ENCODE measurements at regions not wholly inside any gene's neighbourhood (a gene's known extent, or its start where the extent isn't known, plus 50 kb on each side); places are given as distances from the start of the nearest gene placed in this dataset.

DNA sequence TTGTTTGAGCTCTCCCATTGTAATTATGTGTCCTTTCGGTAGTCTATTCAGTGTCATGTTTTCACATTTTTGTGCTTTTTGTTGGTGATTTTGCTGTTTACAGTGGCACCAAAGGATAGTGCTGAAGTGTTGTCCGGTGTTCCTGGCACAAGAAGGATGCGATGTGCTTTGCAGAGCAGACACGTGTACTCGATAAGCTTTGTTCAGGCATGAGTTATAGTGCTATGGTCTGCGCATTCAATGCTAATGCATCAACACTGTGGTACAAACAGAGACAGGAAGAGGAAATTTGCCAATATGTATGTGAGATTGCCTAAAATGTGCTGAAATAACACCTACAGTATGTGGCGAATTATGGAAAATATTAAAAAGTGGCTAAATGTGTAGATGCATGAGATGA, 913.4 kb upstream of the ACO1 start:
- intact Hi-C loops (cut with micrococcal nuclease; ENCODE audit: unreplicated experiment) = loop anchor here (10.0 kb wide), 1 partner anchor 346 kb away; no protein-coding TSS in a partner anchor
- H3K27ac Mint-ChIP-seq (ENCODE audit: unreplicated experiment) = no peak overlapping the region
- H3K27me3 ChIP-seq (replicated peaks; ENCODE audit: control insufficient read depth, insufficient read depth, low read length) = no peaks in the 10 kb centered on the region
- no TSS peak for BruUV-seq (replicated peaks)
- peaks cover 14% of the 10 kb centered on the region for H3K27me3 Mint-ChIP-seq (ENCODE audit: insufficient read depth, unreplicated experiment)
- CTCF ChIA-PET = no interaction called here
- no peak for DNase-seq
- H3K9me3 Mint-ChIP-seq (ENCODE audit: unreplicated experiment) = no peaks in the 10 kb centered on the region
- no peak for TF ChIP-seq CTCF (IDR thresholded peaks at IDR 0.05; ENCODE audit: insufficient read depth in 1 of 2, low read depth in 1 of 2, low read length in 1 of 2, severe bottlenecking in 1 of 2, unreplicated experiment in 1 of 2)
- H3K4me3 Mint-ChIP-seq (ENCODE audit: unreplicated experiment) = no peak overlapping the region
- no peaks in the 10 kb centered on the region for H3K36me3 ChIP-seq (ENCODE audit: control insufficient read depth, insufficient read depth, low read length)
- POLR2A ChIA-PET = no interaction called here
- H3K4me1 ChIP-seq = no peaks in the 10 kb centered on the region
- H3K36me3 Mint-ChIP-seq (ENCODE audit: insufficient read depth, unreplicated experiment) = no peaks in the 10 kb centered on the region
- no peaks in the 10 kb centered on the region for H3K9me3 ChIP-seq
- H3K4me1 Mint-ChIP-seq (ENCODE audit: low read depth, unreplicated experiment) = no peaks in the 10 kb centered on the region
- no peak overlapping the region for H3K4me3 ChIP-seq (ENCODE audit: low read depth, low read length)

DNA sequence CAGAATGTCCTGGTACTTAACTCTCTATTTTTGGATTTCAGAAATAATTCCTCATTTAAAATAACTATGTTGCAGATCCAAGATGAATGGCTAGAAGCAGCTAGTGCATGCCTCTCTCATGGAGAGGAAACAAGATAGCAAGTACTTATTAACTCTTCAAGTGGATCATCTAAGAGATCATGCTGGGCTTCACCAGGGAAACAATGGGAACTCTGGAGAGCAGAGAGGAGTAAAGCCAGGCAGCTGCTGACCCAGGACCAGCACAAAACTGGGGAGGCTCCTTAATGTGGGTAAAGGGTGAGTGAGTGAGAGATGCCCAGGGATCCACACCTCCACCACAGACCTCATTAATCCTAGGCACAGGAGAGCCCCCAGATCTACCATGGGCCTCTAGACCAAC, 897.8 kb upstream of the ACO1 start:
- Histone ChIP-seq H3K4me1 (no peaks in the 10 kb centered on the region), H3K9me3 (no peaks in the 10 kb centered on the region), H3K36me3 (ENCODE audit: control insufficient read depth, insufficient read depth, low read length) (no peaks in the 10 kb centered on the region), H3K27me3 (replicated peaks; ENCODE audit: control insufficient read depth, insufficient read depth, low read length) (no peaks in the 10 kb centered on the region), H3K4me3 (ENCODE audit: low read depth, low read length) (no peak overlapping the region)
- TF ChIP-seq CTCF (IDR thresholded peaks at IDR 0.05; ENCODE audit: insufficient read depth in 1 of 2, low read depth in 1 of 2, low read length in 1 of 2, severe bottlenecking in 1 of 2, unreplicated experiment in 1 of 2) = no peak
- H3K27ac Mint-ChIP-seq (ENCODE audit: unreplicated experiment) = no peak overlapping the region
- intact Hi-C loops (cut with micrococcal nuclease; ENCODE audit: unreplicated experiment) = no loop called here
- ChIA-PET POLR2A (no interaction called here), CTCF (no interaction called here)
- H3K27me3 Mint-ChIP-seq (ENCODE audit: insufficient read depth, unreplicated experiment) = peaks cover 2% of the 10 kb centered on the region
- no peak overlapping the region for H3K4me3 Mint-ChIP-seq (ENCODE audit: unreplicated experiment)
- no TSS peak for BruUV-seq (replicated peaks)
- H3K36me3 Mint-ChIP-seq (ENCODE audit: insufficient read depth, unreplicated experiment) = no peaks in the 10 kb centered on the region
- H3K4me1 Mint-ChIP-seq (ENCODE audit: low read depth, unreplicated experiment) = no peaks in the 10 kb centered on the region
- DNase-seq = no peak
- no peaks in the 10 kb centered on the region for H3K9me3 Mint-ChIP-seq (ENCODE audit: unreplicated experiment)

- H3K36me3 ChIP-seq (ENCODE audit: control insufficient read depth, insufficient read depth, low read length) = no peaks in the 10 kb centered on the region
- Mint-ChIP-seq H3K27ac (ENCODE audit: unreplicated experiment) (no peak overlapping the region), H3K27me3 (ENCODE audit: insufficient read depth, unreplicated experiment) (peaks cover 2% of the 10 kb centered on the region), H3K4me3 (ENCODE audit: unreplicated experiment) (no peak overlapping the region), H3K36me3 (ENCODE audit: insufficient read depth, unreplicated experiment) (no peaks in the 10 kb centered on the region), H3K9me3 (ENCODE audit: unreplicated experiment) (no peaks in the 10 kb centered on the region), H3K4me1 (ENCODE audit: low read depth, unreplicated experiment) (no peaks in the 10 kb centered on the region)
- no TSS peak for BruUV-seq (replicated peaks)
- H3K27me3 ChIP-seq (replicated peaks; ENCODE audit: control insufficient read depth, insufficient read depth, low read length) = no peaks in the 10 kb centered on the region
- CTCF ChIA-PET = no interaction called here
- H3K4me3 ChIP-seq (ENCODE audit: low read depth, low read length) = no peak overlapping the region
- intact Hi-C loops (cut with micrococcal nuclease; ENCODE audit: unreplicated experiment) = no loop called here
- H3K9me3 ChIP-seq = no peaks in the 10 kb centered on the region
- no peaks in the 10 kb centered on the region for H3K4me1 ChIP-seq
- no peak for TF ChIP-seq CTCF (IDR thresholded peaks at IDR 0.05; ENCODE audit: insufficient read depth in 1 of 2, low read depth in 1 of 2, low read length in 1 of 2, severe bottlenecking in 1 of 2, unreplicated experiment in 1 of 2)
- POLR2A ChIA-PET = no interaction called here
- DNase-seq = no peak
These were observed 893.8 kb upstream of the ACO1 start for GRCh38 chr9:31490551-31491106.
